Gastrocnemius medialis (tissue), 4 donors: ENCODE measurements at regions not wholly inside any gene's neighbourhood (a gene's known extent, or its start where the extent isn't known, plus 50 kb on each side); places are given as distances from the start of the nearest gene placed in this dataset.

Source experiments
- CTCF ChIP-seq, 5 experiments: fragments of 450-650 bp in 3 of 5; fragments of 200-600 bp in 2 of 5; sonication (generic) in 2 of 5; IDR thresholded peaks in 4 of 5; conservative IDR thresholded peaks in 1 of 5; 1 replicate in 4 of 5; 2 replicates in 1 of 5; pipeline ENCODE4 v1.5.1; 2016 to 2019; ENCODE audit warnings: antibody characterized with exemption in 5 of 5, mild to moderate bottlenecking in 3 of 5, moderate library complexity in 3 of 5
- POLR2A ChIP-seq, 2 donors: fragments of 450-650 bp; IDR thresholded peaks; one replicate each; pipeline ENCODE4 v1.6.1; 2017; ENCODE audit warnings: antibody characterized with exemption in 2 of 2, mild to moderate bottlenecking in 2 of 2, moderate library complexity in 2 of 2

GRCh38 chr14:87851190-87851589 lies 141.8 kb downstream of the GALC start:
- TF ChIP-seq CTCF (IDR thresholded peaks at IDR 0.05 in 4 of 5, conservative IDR thresholded peaks at IDR 0.05 in 1 of 5) (no peak), POLR2A (IDR thresholded peaks at IDR 0.05) (no peak)
